ENCODE measurements at regions not wholly inside any gene's neighbourhood (a gene's known extent, or its start where the extent isn't known, plus 50 kb on each side); places are given as distances from the start of the nearest gene placed in this dataset.

DNA sequence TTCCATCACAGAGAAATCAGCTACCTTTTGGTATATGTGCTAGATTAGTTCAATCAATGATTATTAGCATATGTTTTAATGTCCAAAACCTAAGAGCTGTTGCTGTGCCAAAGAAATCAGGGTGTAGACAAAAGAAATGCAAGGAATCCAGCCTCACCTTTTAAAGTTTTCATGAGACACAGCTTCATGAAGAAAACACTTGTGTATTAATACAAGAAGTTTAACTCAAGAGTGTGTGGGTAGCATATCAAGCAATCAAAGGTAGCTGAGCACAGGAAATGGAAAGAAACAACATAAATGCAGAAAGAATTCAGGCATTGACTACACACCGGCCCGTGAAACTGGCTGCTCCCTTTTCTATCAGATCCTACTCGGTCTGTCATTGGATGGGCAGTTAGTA, 76.0 kb upstream of the CAV2 start:
- TF ChIP-seq CTCF (IDR thresholded peaks at IDR 0.05 in 4 of 5, conservative IDR thresholded peaks at IDR 0.05 in 1 of 5) (no peak), POLR2A (IDR thresholded peaks at IDR 0.05) (no peak)

All from gastrocnemius medialis (tissue), 4 donors.